KOPT-K1 (cell line): ENCODE measurements at regions not wholly inside any gene's neighbourhood (a gene's known extent, or its start where the extent isn't known, plus 50 kb on each side); places are given as distances from the start of the nearest gene placed in this dataset.

Experiments used
- H3K27ac ChIP-seq: fragments of 200-600 bp; sonication (generic); 2 replicates; pipeline ENCODE4 v1.5.1; 2016; ENCODE audit warnings: antibody characterized with exemption, mild to moderate bottlenecking, low read depth, low read length; ENCODE audit not compliant: poor library complexity, severe bottlenecking
- H3K36me3 ChIP-seq: fragments of 200-600 bp; sonication (generic); 2 replicates; pipeline ENCODE4 v1.5.1; 2017; ENCODE audit warnings: antibody characterized with exemption, mild to moderate bottlenecking, low read length, moderate library complexity; ENCODE audit not compliant: insufficient read depth
- H3K9me3 ChIP-seq: fragments of 200-600 bp; sonication (generic); 2 replicates; pipeline ENCODE4 v1.5.1; 2017; ENCODE audit warnings: antibody characterized with exemption, low read length, mild to moderate bottlenecking; ENCODE audit not compliant: insufficient read depth, poor library complexity, severe bottlenecking

DNA sequence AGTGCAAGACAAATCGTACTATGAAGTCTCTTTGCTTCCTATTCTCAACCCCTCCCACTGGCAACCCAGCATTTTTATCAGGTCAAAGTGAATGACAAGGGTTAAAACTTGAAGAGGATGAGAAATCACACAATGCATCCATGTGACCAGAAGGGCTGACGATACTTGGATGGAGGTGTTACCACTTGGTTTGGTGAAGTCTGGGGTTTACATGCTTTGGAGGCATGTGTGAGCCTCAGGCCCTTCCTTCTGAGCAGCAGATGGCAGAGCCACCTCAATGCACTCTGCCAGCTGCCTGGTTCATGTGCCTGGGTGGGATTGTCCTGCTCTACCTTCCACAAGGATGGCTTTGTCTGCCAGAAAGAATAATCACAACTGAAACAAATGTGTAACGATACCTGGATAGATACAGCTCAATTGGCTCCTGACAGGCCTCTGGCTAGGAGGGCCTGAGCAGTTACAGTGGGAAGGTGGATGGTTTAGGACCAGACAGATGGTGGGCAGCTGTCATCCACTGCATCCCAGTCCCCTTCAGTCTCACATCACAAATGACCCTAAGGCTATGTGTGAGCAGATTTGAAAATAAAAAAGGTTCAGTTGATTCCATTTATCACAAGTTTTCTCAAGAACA is 51.5 kb upstream of the CNIH3 start:
- H3K36me3 ChIP-seq: no peaks in the 10 kb centered on the region
- no peak overlapping the region for H3K27ac ChIP-seq
- H3K9me3 ChIP-seq: peaks cover 4% of the 10 kb centered on the region

- no peak overlapping the region for H3K27ac ChIP-seq
- H3K36me3 ChIP-seq: no peaks in the 10 kb centered on the region
- H3K9me3 ChIP-seq: peaks cover 3% of the 10 kb centered on the region
These were observed 50.9 kb upstream of the CNIH3 start for GRCh38 chr1:224565186-224565585.

GRCh38 chr1:224565611-224566406 is 50.3 kb upstream of the CNIH3 start:
- H3K27ac ChIP-seq: no peak overlapping the region
- no peaks in the 10 kb centered on the region for H3K36me3 ChIP-seq
- no peaks in the 10 kb centered on the region for H3K9me3 ChIP-seq
